SU-DHL-6 (cell line): ENCODE measurements at regions not wholly inside any gene's neighbourhood (a gene's known extent, or its start where the extent isn't known, plus 50 kb on each side); places are given as distances from the start of the nearest gene placed in this dataset.

ENCODE experiments used
- H2AFZ ChIP-seq: fragments of 200-600 bp; sonication (generic); 2 replicates; pipeline ENCODE4 v1.6.1; 2014; ENCODE audit warnings: low read depth, mild to moderate bottlenecking, moderate library complexity, mixed read lengths, antibody characterized with exemption, low read length; ENCODE audit not compliant: severe bottlenecking
- H3F3A ChIP-seq: fragments of 200-600 bp; shearing (Covaris generic); 2 replicates; pipeline ENCODE4 v1.6.0; 2016; ENCODE audit warnings: antibody characterized with exemption, mild to moderate bottlenecking; ENCODE audit not compliant: insufficient read depth
- H3K27ac ChIP-seq: fragments of 200-600 bp; sonication (generic); 2 replicates; pipeline ENCODE4 v1.5.1; 2016; ENCODE audit warnings: low read depth, mild to moderate bottlenecking, low read length, moderate library complexity, mixed read lengths
- H3K27me3 ChIP-seq: fragments of 200-600 bp; sonication (generic), shearing (Covaris generic); 2 replicates; pipeline ENCODE4 v1.6.0; 2014; ENCODE audit warnings: mild to moderate bottlenecking, low read length
- H3K36me3 ChIP-seq: fragments of 200-600 bp; sonication (generic); 2 replicates; pipeline ENCODE4 v1.6.1; 2014; ENCODE audit warnings: mild to moderate bottlenecking, low read length, mixed read lengths
- H3K4me2 ChIP-seq: fragments of 300-600, 200-600 bp; shearing (Covaris generic), sonication (generic); 2 replicates; pipeline ENCODE4 v1.6.0; 2014; ENCODE audit warnings: low read length, low read depth, mild to moderate bottlenecking; ENCODE audit not compliant: poor library complexity, severe bottlenecking
- H3K4me3 ChIP-seq: fragments of 200-600 bp; sonication (generic); 2 replicates; pipeline ENCODE4 v1.5.1; 2014; ENCODE audit warnings: antibody characterized with exemption, low read length, mild to moderate bottlenecking, mixed read lengths; ENCODE audit not compliant: insufficient read depth, poor library complexity, severe bottlenecking
- H3K79me2 ChIP-seq: fragments of 200-600 bp; sonication (generic); 2 replicates; pipeline ENCODE4 v1.6.1; 2014; ENCODE audit warnings: mild to moderate bottlenecking, low read length, moderate library complexity; ENCODE audit not compliant: insufficient read depth
- H3K9ac ChIP-seq: fragments of 200-600 bp; sonication (generic); 2 replicates; pipeline ENCODE4 v1.7.0; 2014; ENCODE audit warnings: mild to moderate bottlenecking, low read length
- H3K9me2 ChIP-seq: fragments of 200-600 bp; sonication (generic); replicated peaks from 2 replicates; pipeline ENCODE4 v1.6.1; 2014; ENCODE audit warnings: low read length; ENCODE audit not compliant: insufficient read depth
- H3K9me3 ChIP-seq: fragments of 200-600 bp; sonication (generic); 2 replicates; pipeline ENCODE4 v1.6.1; 2014; ENCODE audit warnings: low read length, mixed read lengths; ENCODE audit not compliant: insufficient read depth
- H4K20me1 ChIP-seq: fragments of 200-600 bp; sonication (generic); 2 replicates; pipeline ENCODE4 v1.6.1; 2014; ENCODE audit warnings: low read depth, mild to moderate bottlenecking, antibody characterized with exemption, low read length, moderate library complexity, mixed read lengths
- EZH2phosphoT487 ChIP-seq: fragments of 200-600 bp; sonication (generic), shearing (Covaris generic); conservative IDR thresholded peaks from 2 replicates; pipeline ENCODE4 v1.6.1; 2018; ENCODE audit warnings: mild to moderate bottlenecking, antibody characterized with exemption, low read length, moderate library complexity, mixed read lengths
- TF ChIP-seq, protein P1 (sequence below): fragments of 200-600 bp; sonication (generic); IDR thresholded peaks from one replicate; pipeline ENCODE4 v1.5.1; 2017; ENCODE audit warnings: antibody characterized with exemption, mild to moderate bottlenecking, low read length, moderate library complexity; ENCODE audit not compliant: insufficient read depth, poor library complexity, severe bottlenecking

DNA sequence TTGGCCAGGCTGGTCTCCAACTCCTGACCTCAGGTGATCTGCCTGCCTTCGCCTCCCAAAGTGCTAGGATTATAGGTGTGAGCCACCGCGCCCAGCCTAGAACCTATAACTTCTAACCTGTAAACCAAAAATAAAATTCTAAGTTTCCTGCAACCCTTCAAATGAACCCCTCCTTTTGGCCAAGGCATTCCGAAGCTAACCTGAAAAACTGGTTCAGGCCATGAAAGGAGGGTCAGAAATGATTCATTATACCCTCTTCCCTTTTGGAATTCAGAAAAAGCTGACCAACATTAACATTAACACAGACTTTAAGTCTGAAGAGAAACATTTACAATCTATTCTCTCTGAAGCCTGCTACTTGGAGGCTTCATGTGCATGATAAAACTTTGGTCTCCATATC, 165.1 kb downstream of the TINAG start:
- no peak overlapping the region for H2AFZ ChIP-seq
- H3K9me2 ChIP-seq, result no peaks in the 10 kb centered on the region
- no peak overlapping the region for H3K27ac ChIP-seq
- no peaks in the 10 kb centered on the region for H3K9me3 ChIP-seq
- H3K9ac ChIP-seq, result no peak overlapping the region
- H3K79me2 ChIP-seq, result no peaks in the 10 kb centered on the region
- H4K20me1 ChIP-seq, result no peaks in the 10 kb centered on the region
- no peaks in the 10 kb centered on the region for H3K27me3 ChIP-seq
- H3F3A ChIP-seq, result no peaks in the 10 kb centered on the region
- no peak overlapping the region for H3K4me3 ChIP-seq
- TF ChIP-seq, protein P1, sequence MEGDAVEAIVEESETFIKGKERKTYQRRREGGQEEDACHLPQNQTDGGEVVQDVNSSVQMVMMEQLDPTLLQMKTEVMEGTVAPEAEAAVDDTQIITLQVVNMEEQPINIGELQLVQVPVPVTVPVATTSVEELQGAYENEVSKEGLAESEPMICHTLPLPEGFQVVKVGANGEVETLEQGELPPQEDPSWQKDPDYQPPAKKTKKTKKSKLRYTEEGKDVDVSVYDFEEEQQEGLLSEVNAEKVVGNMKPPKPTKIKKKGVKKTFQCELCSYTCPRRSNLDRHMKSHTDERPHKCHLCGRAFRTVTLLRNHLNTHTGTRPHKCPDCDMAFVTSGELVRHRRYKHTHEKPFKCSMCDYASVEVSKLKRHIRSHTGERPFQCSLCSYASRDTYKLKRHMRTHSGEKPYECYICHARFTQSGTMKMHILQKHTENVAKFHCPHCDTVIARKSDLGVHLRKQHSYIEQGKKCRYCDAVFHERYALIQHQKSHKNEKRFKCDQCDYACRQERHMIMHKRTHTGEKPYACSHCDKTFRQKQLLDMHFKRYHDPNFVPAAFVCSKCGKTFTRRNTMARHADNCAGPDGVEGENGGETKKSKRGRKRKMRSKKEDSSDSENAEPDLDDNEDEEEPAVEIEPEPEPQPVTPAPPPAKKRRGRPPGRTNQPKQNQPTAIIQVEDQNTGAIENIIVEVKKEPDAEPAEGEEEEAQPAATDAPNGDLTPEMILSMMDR, result no peak
- no peak for TF ChIP-seq EZH2phosphoT487
- H3K36me3 ChIP-seq, result no peaks in the 10 kb centered on the region
- H3K4me2 ChIP-seq, result no peak overlapping the region

DNA sequence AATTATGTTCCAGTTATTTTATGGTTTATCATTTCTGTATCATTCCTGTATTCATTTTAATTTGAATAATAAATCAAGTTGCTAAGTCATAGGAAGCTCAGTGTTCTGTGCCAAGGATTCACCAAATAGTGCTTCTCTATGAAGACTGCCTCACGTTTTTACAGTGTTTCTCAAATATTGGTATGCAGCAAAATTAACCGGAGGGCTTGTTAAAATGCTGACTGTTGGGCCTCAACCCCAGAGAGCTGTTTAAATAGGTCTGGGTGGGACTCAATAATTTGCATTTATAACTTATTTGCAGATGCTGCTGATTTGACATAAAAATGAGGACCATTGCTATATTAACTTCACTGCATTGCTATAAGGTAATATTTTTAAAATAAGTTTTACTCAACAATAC, 166.7 kb downstream of the TINAG start:
- H3K4me2 ChIP-seq, result no peak overlapping the region
- no peaks in the 10 kb centered on the region for H4K20me1 ChIP-seq
- no peak overlapping the region for H3K9ac ChIP-seq
- TF ChIP-seq, protein P1, result no peak
- no peak for TF ChIP-seq EZH2phosphoT487
- no peaks in the 10 kb centered on the region for H3K36me3 ChIP-seq
- no peaks in the 10 kb centered on the region for H3K79me2 ChIP-seq
- H3F3A ChIP-seq, result no peaks in the 10 kb centered on the region
- no peak overlapping the region for H2AFZ ChIP-seq
- no peak overlapping the region for H3K4me3 ChIP-seq
- no peaks in the 10 kb centered on the region for H3K9me3 ChIP-seq
- H3K27ac ChIP-seq, result no peak overlapping the region
- H3K27me3 ChIP-seq, result no peaks in the 10 kb centered on the region
- no peaks in the 10 kb centered on the region for H3K9me2 ChIP-seq

DNA sequence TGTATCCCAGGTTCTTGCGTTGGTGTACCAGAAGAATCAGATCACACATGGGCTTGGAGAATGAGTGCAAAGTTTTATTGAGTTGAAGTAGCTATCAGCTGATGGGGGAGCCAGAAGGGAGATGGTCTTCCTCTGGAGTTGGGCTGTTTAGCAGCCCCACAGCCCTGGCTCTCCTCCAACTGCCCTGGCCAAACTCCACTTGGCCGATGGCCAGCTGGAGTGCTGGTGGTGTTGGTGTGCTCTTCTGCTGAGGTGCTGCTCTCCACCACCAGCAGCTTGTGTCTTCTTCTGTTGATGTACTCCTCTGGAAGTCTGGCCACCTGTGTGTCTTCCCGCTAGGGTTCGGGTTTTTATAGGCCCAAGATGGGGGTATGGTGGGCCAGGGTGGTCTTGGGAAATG, 172.8 kb downstream of the TINAG start:
- H3K4me2 ChIP-seq, result no peak overlapping the region
- no peak overlapping the region for H2AFZ ChIP-seq
- no peaks in the 10 kb centered on the region for H3K36me3 ChIP-seq
- H3K27me3 ChIP-seq, result no peaks in the 10 kb centered on the region
- H3K9me3 ChIP-seq, result no peaks in the 10 kb centered on the region
- TF ChIP-seq EZH2phosphoT487, result no peak
- TF ChIP-seq, protein P1, result no peak
- H3K9me2 ChIP-seq, result no peaks in the 10 kb centered on the region
- no peaks in the 10 kb centered on the region for H4K20me1 ChIP-seq
- no peaks in the 10 kb centered on the region for H3F3A ChIP-seq
- H3K4me3 ChIP-seq, result no peak overlapping the region
- H3K79me2 ChIP-seq, result no peaks in the 10 kb centered on the region
- no peak overlapping the region for H3K9ac ChIP-seq
- H3K27ac ChIP-seq, result no peak overlapping the region
